Activated naive CD8-positive, alpha-beta T cell treated with anti-CD3 and anti-CD28 coated beads, Interleukin-2, amount 10 ng/mL, durations not matched to agents 7 days and 5 days (primary cell): ENCODE measurements at regions not wholly inside any gene's neighbourhood (a gene's known extent, or its start where the extent isn't known, plus 50 kb on each side); places are given as distances from the start of the nearest gene placed in this dataset.

ENCODE experiments used
- ATAC-seq: fragments of 150-1000 bp; cut with Tn5 transposase; one replicate; pipeline ENCODE4 v1.10.0; 2021; ENCODE audit warnings: low read depth, moderate library complexity
- POLR2A ChIA-PET: fragments of 350-600 bp; sonication (Branson Sonifier 250); formaldehyde crosslinking; loops from one replicate; lab custom pipeline; 2021; ENCODE audit warnings: antibody characterized with exemption; lab: Charles Lee
- DNase-seq: peaks from one replicate; pipeline ENCODE4 v3.0.0; 2021
- H3K27ac Mint-ChIP-seq: one replicate; pipeline ENCODE4 v1.8.0; 2022; ENCODE audit warnings: mild to moderate bottlenecking, mixed read lengths
- H3K27me3 Mint-ChIP-seq: one replicate; pipeline ENCODE4 v1.8.0; 2022; ENCODE audit warnings: mild to moderate bottlenecking, moderate library complexity, mixed read lengths
- H3K36me3 Mint-ChIP-seq: one replicate; pipeline ENCODE4 v1.8.0; 2021; ENCODE audit warnings: mild to moderate bottlenecking, mixed read lengths
- H3K4me1 Mint-ChIP-seq: one replicate; pipeline ENCODE4 v1.8.0; 2021; ENCODE audit warnings: mixed read lengths
- H3K4me3 Mint-ChIP-seq: one replicate; pipeline ENCODE4 v1.8.0; 2022; ENCODE audit warnings: mild to moderate bottlenecking, moderate library complexity, mixed read lengths
- H3K9me3 Mint-ChIP-seq: one replicate; pipeline ENCODE4 v1.8.0; 2021; ENCODE audit warnings: mixed read lengths

GRCh38 chr2:139891636-139892035 lies 1111.4 kb upstream of the NXPH2 start:
- no peaks in the 10 kb centered on the region for H3K27me3 Mint-ChIP-seq
- H3K4me1 Mint-ChIP-seq: no peaks in the 10 kb centered on the region
- POLR2A ChIA-PET: no interaction called here
- no peak overlapping the region for H3K4me3 Mint-ChIP-seq
- H3K9me3 Mint-ChIP-seq: peaks cover 4% of the 10 kb centered on the region
- no peaks in the 10 kb centered on the region for H3K36me3 Mint-ChIP-seq
- DNase-seq: no peak
- no peak for ATAC-seq
- H3K27ac Mint-ChIP-seq: no peak overlapping the region

GRCh38 chr2:139885921-139886498 lies 1105.8 kb upstream of the NXPH2 start:
- peaks cover 8% of the 10 kb centered on the region for H3K9me3 Mint-ChIP-seq
- no peaks in the 10 kb centered on the region for H3K4me1 Mint-ChIP-seq
- H3K36me3 Mint-ChIP-seq: no peaks in the 10 kb centered on the region
- POLR2A ChIA-PET: no interaction called here
- no peak for ATAC-seq
- no peak overlapping the region for H3K4me3 Mint-ChIP-seq
- no peak overlapping the region for H3K27ac Mint-ChIP-seq
- no peaks in the 10 kb centered on the region for H3K27me3 Mint-ChIP-seq
- no peak for DNase-seq

GRCh38 chr2:139876964-139877363 lies 1096.8 kb upstream of the NXPH2 start:
- no peaks in the 10 kb centered on the region for H3K36me3 Mint-ChIP-seq
- no peaks in the 10 kb centered on the region for H3K27me3 Mint-ChIP-seq
- no peak overlapping the region for H3K27ac Mint-ChIP-seq
- no peaks in the 10 kb centered on the region for H3K4me1 Mint-ChIP-seq
- POLR2A ChIA-PET: no interaction called here
- no peak for ATAC-seq
- no peak overlapping the region for H3K4me3 Mint-ChIP-seq
- no peak for DNase-seq
- no peaks in the 10 kb centered on the region for H3K9me3 Mint-ChIP-seq

- DNase-seq (no peak), ATAC-seq (no peak)
- POLR2A ChIA-PET: no interaction called here
- Mint-ChIP-seq H3K4me1 (no peaks in the 10 kb centered on the region), H3K27me3 (no peaks in the 10 kb centered on the region), H3K9me3 (no peaks in the 10 kb centered on the region), H3K36me3 (no peaks in the 10 kb centered on the region), H3K4me3 (no peak overlapping the region), H3K27ac (no peak overlapping the region)
Observed at GRCh38 chr2:139876321-139876720, 1096.1 kb upstream of the NXPH2 start.

GRCh38 chr2:139872503-139872902 lies 1092.3 kb upstream of the NXPH2 start:
- Mint-ChIP-seq H3K27me3 (no peaks in the 10 kb centered on the region), H3K4me1 (no peaks in the 10 kb centered on the region), H3K9me3 (peaks cover 4% of the 10 kb centered on the region), H3K4me3 (no peak overlapping the region), H3K36me3 (no peaks in the 10 kb centered on the region), H3K27ac (no peak overlapping the region)
- POLR2A ChIA-PET: no interaction called here
- ATAC-seq (no peak), DNase-seq (no peak)

GRCh38 chr2:139872032-139872431 lies 1091.8 kb upstream of the NXPH2 start:
- Mint-ChIP-seq H3K4me1 (no peaks in the 10 kb centered on the region), H3K4me3 (no peak overlapping the region), H3K36me3 (no peaks in the 10 kb centered on the region), H3K27ac (no peak overlapping the region), H3K27me3 (no peaks in the 10 kb centered on the region), H3K9me3 (peaks cover 4% of the 10 kb centered on the region)
- ATAC-seq: no peak
- DNase-seq: no peak
- POLR2A ChIA-PET: no interaction called here

- H3K9me3 Mint-ChIP-seq: peaks cover 8% of the 10 kb centered on the region
- POLR2A ChIA-PET: no interaction called here
- no peaks in the 10 kb centered on the region for H3K27me3 Mint-ChIP-seq
- no peaks in the 10 kb centered on the region for H3K36me3 Mint-ChIP-seq
- no peaks in the 10 kb centered on the region for H3K4me1 Mint-ChIP-seq
- DNase-seq (no peak), ATAC-seq (no peak)
- no peak overlapping the region for H3K27ac Mint-ChIP-seq
- H3K4me3 Mint-ChIP-seq: no peak overlapping the region
Observed at GRCh38 chr2:139867601-139868226, 1087.5 kb upstream of the NXPH2 start.

GRCh38 chr2:139864821-139865302 lies 1084.7 kb upstream of the NXPH2 start:
- DNase-seq (no peak), ATAC-seq (no peak)
- Mint-ChIP-seq H3K27me3 (no peaks in the 10 kb centered on the region), H3K36me3 (no peaks in the 10 kb centered on the region), H3K27ac (no peak overlapping the region), H3K4me1 (no peaks in the 10 kb centered on the region), H3K4me3 (no peak overlapping the region), H3K9me3 (peaks cover 8% of the 10 kb centered on the region)
- POLR2A ChIA-PET: no interaction called here

GRCh38 chr2:139854769-139855483 lies 1074.7 kb upstream of the NXPH2 start:
- Mint-ChIP-seq H3K36me3 (no peaks in the 10 kb centered on the region), H3K27ac (no peak overlapping the region), H3K4me1 (no peaks in the 10 kb centered on the region), H3K27me3 (no peaks in the 10 kb centered on the region), H3K4me3 (no peak overlapping the region), H3K9me3 (peaks cover 3% of the 10 kb centered on the region)
- POLR2A ChIA-PET: no interaction called here
- ATAC-seq (no peak), DNase-seq (no peak)

GRCh38 chr2:139850254-139850890 lies 1070.2 kb upstream of the NXPH2 start:
- POLR2A ChIA-PET: no interaction called here
- ATAC-seq (no peak), DNase-seq (no peak)
- Mint-ChIP-seq H3K27ac (no peak overlapping the region), H3K27me3 (no peaks in the 10 kb centered on the region), H3K9me3 (peaks cover 1% of the 10 kb centered on the region), H3K4me1 (no peaks in the 10 kb centered on the region), H3K36me3 (no peaks in the 10 kb centered on the region), H3K4me3 (no peak overlapping the region)

GRCh38 chr2:139836769-139837168 lies 1056.6 kb upstream of the NXPH2 start:
- H3K4me3 Mint-ChIP-seq: no peak overlapping the region
- peaks cover 4% of the 10 kb centered on the region for H3K9me3 Mint-ChIP-seq
- no peak overlapping the region for H3K27ac Mint-ChIP-seq
- POLR2A ChIA-PET: no interaction called here
- H3K4me1 Mint-ChIP-seq: no peaks in the 10 kb centered on the region
- ATAC-seq (no peak), DNase-seq (no peak)
- no peaks in the 10 kb centered on the region for H3K27me3 Mint-ChIP-seq
- H3K36me3 Mint-ChIP-seq: no peaks in the 10 kb centered on the region

GRCh38 chr2:139835101-139835500 lies 1054.9 kb upstream of the NXPH2 start:
- DNase-seq (no peak), ATAC-seq (no peak)
- POLR2A ChIA-PET: no interaction called here
- Mint-ChIP-seq H3K4me3 (no peak overlapping the region), H3K27ac (no peak overlapping the region), H3K27me3 (no peaks in the 10 kb centered on the region), H3K36me3 (no peaks in the 10 kb centered on the region), H3K4me1 (no peaks in the 10 kb centered on the region), H3K9me3 (peaks cover 6% of the 10 kb centered on the region)

- ATAC-seq: no peak
- H3K4me3 Mint-ChIP-seq: no peak overlapping the region
Observed at GRCh38 chr2:139828011-139828410, 1047.8 kb upstream of the NXPH2 start.

More at GRCh38 chr2:139828011-139828410, 1047.8 kb upstream of the NXPH2 start:
- no peak for DNase-seq
- peaks cover 1% of the 10 kb centered on the region for H3K9me3 Mint-ChIP-seq
- no peak overlapping the region for H3K27ac Mint-ChIP-seq
- H3K27me3 Mint-ChIP-seq: no peaks in the 10 kb centered on the region
- no peaks in the 10 kb centered on the region for H3K36me3 Mint-ChIP-seq
- POLR2A ChIA-PET: no interaction called here
- H3K4me1 Mint-ChIP-seq: no peaks in the 10 kb centered on the region
